Kidney (tissue), 13 donors: ENCODE measurements at regions not wholly inside any gene's neighbourhood (a gene's known extent, or its start where the extent isn't known, plus 50 kb on each side); places are given as distances from the start of the nearest gene placed in this dataset.
A peak's percentile ranks its signal among the peaks of the same experiment; 100 is the strongest.

Experiments
- DNase-seq, 5 donors: peaks; one replicate each; pipeline ENCODE4 v3.0.0-alpha.2; 2013 to 2020
- FAIRE-seq: peaks from 2 replicates; lab custom pipeline; 2012; peaks lifted over from hg19 to GRCh38; lab: Jason Lieb, UNC
- H3K27ac ChIP-seq, 2 donors: one replicate each; pipeline ENCODE4 v1.7.0; 2013; ENCODE audit warnings: low read depth in 2 of 2, low read length in 2 of 2, inconsistent platforms in 1 of 2
- H3K27me3 ChIP-seq: one replicate; pipeline ENCODE4 v1.7.1; 2013; ENCODE audit warnings: low read length, inconsistent platforms; ENCODE audit not compliant: control insufficient read depth, insufficient read depth
- H3K36me3 ChIP-seq, 3 donors: one replicate each; pipeline versions ENCODE4 v1.7.0 to v1.7.1; 2013; ENCODE audit warnings: low read length in 3 of 3, control low read depth in 1 of 3, inconsistent platforms in 1 of 3; ENCODE audit not compliant: insufficient read depth in 3 of 3, control insufficient read depth in 2 of 3
- H3K4me1 ChIP-seq, 3 donors: one replicate each; pipeline versions ENCODE4 v1.7.0 to v1.7.1; 2013; ENCODE audit warnings: low read length in 3 of 3, inconsistent platforms in 1 of 3, low read depth in 1 of 3; ENCODE audit not compliant: control insufficient read depth in 2 of 3, insufficient read depth in 2 of 3
- H3K4me3 ChIP-seq, 3 donors: one replicate each; pipeline versions ENCODE4 v1.7.0 to v1.8.1; 2013; ENCODE audit warnings: low read length in 3 of 3, control low read depth in 1 of 3, inconsistent platforms in 1 of 3
- H3K9ac ChIP-seq, 3 donors: one replicate each; pipeline versions ENCODE4 v1.7.0 to v1.7.1; 2013; ENCODE audit warnings: low read length in 3 of 3, control low read depth in 1 of 3, inconsistent platforms in 1 of 3
- H3K9me3 ChIP-seq, 3 donors: one replicate each; pipeline versions ENCODE4 v1.7.0 to v1.7.1; 2013; ENCODE audit warnings: low read length in 3 of 3, control low read depth in 1 of 3, inconsistent platforms in 1 of 3; ENCODE audit not compliant: control insufficient read depth in 2 of 3, insufficient read depth in 1 of 3
- CTCF ChIP-seq: IDR thresholded peaks from 3 replicates; pipeline ENCODE4 v1.5.1; 2012; ENCODE audit warnings: mild to moderate bottlenecking, moderate library complexity, borderline replicate concordance; ENCODE audit not compliant: insufficient read depth; ENCODE audit errors: extremely low read depth
- intact Hi-C: fragments of 100-400 bp; cut with DNase I; formaldehyde crosslinking; loops from one replicate; pipeline ENCODE4 v1.11.1; 2022
- donor health status: control.
- donor health status: control.
- donor health status: control.
- donor health status: control.
- donor health status: control.
- donor health status: DM: yes; HTN: yes; CAD: no.
- donor health status: Normal renal cell carcinoma (clear cell type).

GRCh38 chr10:78869508-78870454 is 199.0 kb upstream of the ZMIZ1 start:
- intact Hi-C loops: no loop called here
- TF ChIP-seq CTCF: no peak
- no peak overlapping the region for H3K9ac ChIP-seq
- no peak for FAIRE-seq
- no peaks in the 10 kb centered on the region for H3K9me3 ChIP-seq
- no peaks in the 10 kb centered on the region for H3K27me3 ChIP-seq
- no peaks in the 10 kb centered on the region for H3K36me3 ChIP-seq
- peak in 1 of 5 donors; percentile 8 for DNase-seq
- no peak overlapping the region for H3K4me3 ChIP-seq
- no peaks in the 10 kb centered on the region for H3K4me1 ChIP-seq
- H3K27ac ChIP-seq: no peak overlapping the region

- no peak for TF ChIP-seq CTCF
- intact Hi-C loops: no loop called here
- no peaks in the 10 kb centered on the region for H3K9me3 ChIP-seq
- no peaks in the 10 kb centered on the region for H3K36me3 ChIP-seq
- H3K4me1 ChIP-seq: no peaks in the 10 kb centered on the region
- no peak overlapping the region for H3K9ac ChIP-seq
- H3K27me3 ChIP-seq: no peaks in the 10 kb centered on the region
- no peak overlapping the region for H3K27ac ChIP-seq
- FAIRE-seq: no peak
- no peak overlapping the region for H3K4me3 ChIP-seq
- peak in 1 of 5 donors; percentile 4 for DNase-seq
Observed at GRCh38 chr10:78870458-78870857, 198.3 kb upstream of the ZMIZ1 start.

GRCh38 chr10:78871796-78872195 is 197.0 kb upstream of the ZMIZ1 start:
- FAIRE-seq (no peak), DNase-seq (no peak)
- no peaks in the 10 kb centered on the region for H3K9me3 ChIP-seq
- TF ChIP-seq CTCF: no peak
- no peak overlapping the region for H3K4me3 ChIP-seq
- no peak overlapping the region for H3K9ac ChIP-seq
- H3K36me3 ChIP-seq: no peaks in the 10 kb centered on the region
- no peak overlapping the region for H3K27ac ChIP-seq
- intact Hi-C loops: no loop called here
- H3K4me1 ChIP-seq: no peaks in the 10 kb centered on the region
- no peaks in the 10 kb centered on the region for H3K27me3 ChIP-seq
